IMR-90 (cell line): ENCODE measurements at regions not wholly inside any gene's neighbourhood (a gene's known extent, or its start where the extent isn't known, plus 50 kb on each side); places are given as distances from the start of the nearest gene placed in this dataset.
"Not testable (repeated sequence)": the region's sequence is repeated elsewhere in the genome, so short reads cannot be mapped to it uniquely, and the experiment has no call there.

ENCODE experiments used
- CEBPB ChIP-seq: IDR thresholded peaks from 2 replicates; pipeline ENCODE4 v1.6.1; 2012; ENCODE audit warnings: low read depth, low read length, improper control_type of control experiment
- CHD1 ChIP-seq: IDR thresholded peaks from 2 replicates; pipeline ENCODE4 v1.6.1; 2012; ENCODE audit warnings: low read depth, low read length, improper control_type of control experiment
- MAFK ChIP-seq: IDR thresholded peaks from 2 replicates; pipeline ENCODE4 v1.6.1; 2012; ENCODE audit warnings: low read depth, low read length, improper control_type of control experiment
- MAZ ChIP-seq: IDR thresholded peaks from 2 replicates; pipeline ENCODE4 v1.6.1; 2012; ENCODE audit warnings: low read depth, mild to moderate bottlenecking, low read length, improper control_type of control experiment, moderate library complexity, borderline replicate concordance
- MXI1 ChIP-seq: IDR thresholded peaks from 2 replicates; pipeline ENCODE4 v1.6.1; 2012; ENCODE audit warnings: low read depth, mild to moderate bottlenecking, low read length, moderate library complexity, borderline replicate concordance
- POLR2A ChIP-seq: IDR thresholded peaks from 2 replicates; pipeline ENCODE4 v1.6.1; 2012; ENCODE audit warnings: mild to moderate bottlenecking, low read depth, low read length
- RAD21 ChIP-seq: IDR thresholded peaks from 2 replicates; pipeline ENCODE4 v1.6.1; 2012; ENCODE audit warnings: low read length, improper control_type of control experiment
- RCOR1 ChIP-seq: IDR thresholded peaks from 2 replicates; pipeline ENCODE4 v1.6.1; 2012; ENCODE audit warnings: mild to moderate bottlenecking, low read length, improper control_type of control experiment; ENCODE audit not compliant: insufficient replicate concordance
- SMC3 ChIP-seq: fragments of 150-350 bp; IDR thresholded peaks from 2 replicates; pipeline ENCODE4 v1.6.1; 2016; ENCODE audit warnings: low read depth, mild to moderate bottlenecking, antibody characterized with exemption, low read length, moderate library complexity
- TF ChIP-seq, protein P1 (sequence below): fragments of 150-350 bp; IDR thresholded peaks from 2 replicates; pipeline ENCODE4 v1.6.1; 2017; ENCODE audit warnings: mild to moderate bottlenecking, antibody characterized with exemption, low read length, low read depth
- TF ChIP-seq, protein P2 (sequence below): conservative IDR thresholded peaks from 2 replicates; pipeline ENCODE4 v1.5.1; 2012; ENCODE audit warnings: mild to moderate bottlenecking, low read depth, low read length, improper control_type of control experiment

- TF ChIP-seq, protein P1, sequence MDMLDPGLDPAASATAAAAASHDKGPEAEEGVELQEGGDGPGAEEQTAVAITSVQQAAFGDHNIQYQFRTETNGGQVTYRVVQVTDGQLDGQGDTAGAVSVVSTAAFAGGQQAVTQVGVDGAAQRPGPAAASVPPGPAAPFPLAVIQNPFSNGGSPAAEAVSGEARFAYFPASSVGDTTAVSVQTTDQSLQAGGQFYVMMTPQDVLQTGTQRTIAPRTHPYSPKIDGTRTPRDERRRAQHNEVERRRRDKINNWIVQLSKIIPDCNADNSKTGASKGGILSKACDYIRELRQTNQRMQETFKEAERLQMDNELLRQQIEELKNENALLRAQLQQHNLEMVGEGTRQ: not testable (repeated sequence)
- TF ChIP-seq, protein P2, sequence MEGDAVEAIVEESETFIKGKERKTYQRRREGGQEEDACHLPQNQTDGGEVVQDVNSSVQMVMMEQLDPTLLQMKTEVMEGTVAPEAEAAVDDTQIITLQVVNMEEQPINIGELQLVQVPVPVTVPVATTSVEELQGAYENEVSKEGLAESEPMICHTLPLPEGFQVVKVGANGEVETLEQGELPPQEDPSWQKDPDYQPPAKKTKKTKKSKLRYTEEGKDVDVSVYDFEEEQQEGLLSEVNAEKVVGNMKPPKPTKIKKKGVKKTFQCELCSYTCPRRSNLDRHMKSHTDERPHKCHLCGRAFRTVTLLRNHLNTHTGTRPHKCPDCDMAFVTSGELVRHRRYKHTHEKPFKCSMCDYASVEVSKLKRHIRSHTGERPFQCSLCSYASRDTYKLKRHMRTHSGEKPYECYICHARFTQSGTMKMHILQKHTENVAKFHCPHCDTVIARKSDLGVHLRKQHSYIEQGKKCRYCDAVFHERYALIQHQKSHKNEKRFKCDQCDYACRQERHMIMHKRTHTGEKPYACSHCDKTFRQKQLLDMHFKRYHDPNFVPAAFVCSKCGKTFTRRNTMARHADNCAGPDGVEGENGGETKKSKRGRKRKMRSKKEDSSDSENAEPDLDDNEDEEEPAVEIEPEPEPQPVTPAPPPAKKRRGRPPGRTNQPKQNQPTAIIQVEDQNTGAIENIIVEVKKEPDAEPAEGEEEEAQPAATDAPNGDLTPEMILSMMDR: not testable (repeated sequence)
- TF ChIP-seq SMC3, MXI1, POLR2A, CHD1, RAD21, MAZ, RCOR1, MAFK, CEBPB: not testable (repeated sequence)
Observed at GRCh38 chr9:42724841-42725835, 541.7 kb downstream of the SPATA31A6 start.
